OCI-LY3 (cell line): ENCODE measurements at regions not wholly inside any gene's neighbourhood (a gene's known extent, or its start where the extent isn't known, plus 50 kb on each side); places are given as distances from the start of the nearest gene placed in this dataset.

Source experiments
- H2AFZ ChIP-seq: fragments of 200-600, 300-600 bp; shearing (Covaris generic); 2 replicates; pipeline ENCODE4 v1.6.0; 2014; ENCODE audit warnings: antibody characterized with exemption, low read depth, low read length
- H3K27ac ChIP-seq: fragments of 200-600, 300-600 bp; sonication (generic); 2 replicates; pipeline ENCODE4 v1.5.1; 2014; ENCODE audit warnings: mild to moderate bottlenecking, low read length, moderate library complexity, mixed read lengths
- H3K27me3 ChIP-seq: fragments of 200-600, 300-600 bp; sonication (generic); 2 replicates; pipeline ENCODE4 v1.6.1; 2014; ENCODE audit warnings: low read depth, low read length, mixed read lengths
- H3K36me3 ChIP-seq: fragments of 200-600, 300-600 bp; sonication (generic); replicated peaks from 2 replicates; pipeline ENCODE3; 2014; ENCODE audit warnings: low read depth, low read length, mixed read lengths
- H3K4me1 ChIP-seq: fragments of 300-600, 200-600 bp; sonication (generic); 2 replicates; pipeline ENCODE4 v1.6.1; 2014; ENCODE audit warnings: low read length, mixed read lengths
- H3K4me2 ChIP-seq: fragments of 200-600, 300-600 bp; sonication (generic); 2 replicates; pipeline ENCODE4 v1.6.1; 2014; ENCODE audit warnings: low read length, mixed read lengths
- H3K4me3 ChIP-seq: fragments of 300-600, 200-600 bp; sonication (generic); 2 replicates; pipeline ENCODE4 v1.5.1; 2014; ENCODE audit warnings: antibody characterized with exemption, mild to moderate bottlenecking, low read length, moderate library complexity
- H3K79me2 ChIP-seq: fragments of 300-600, 200-600 bp; shearing (Covaris generic); 2 replicates; pipeline ENCODE4 v1.6.1; 2014; ENCODE audit warnings: mild to moderate bottlenecking, low read length, mixed read lengths
- H3K9ac ChIP-seq: fragments of 300-600, 200-600 bp; shearing (Covaris generic); 2 replicates; pipeline ENCODE4 v1.6.0; 2014; ENCODE audit warnings: mild to moderate bottlenecking, low read length, moderate library complexity
- H3K9me3 ChIP-seq: fragments of 200-600, 300-600 bp; shearing (Covaris generic); 2 replicates; pipeline ENCODE4 v1.6.1; 2014; ENCODE audit warnings: low read length, mixed read lengths; ENCODE audit not compliant: insufficient read depth
- H4K20me1 ChIP-seq: fragments of 200-600, 300-600 bp; sonication (generic); 2 replicates; pipeline ENCODE4 v1.6.1; 2016; ENCODE audit warnings: low read length, mixed read lengths; ENCODE audit not compliant: insufficient read depth
- CTCF ChIP-seq: fragments of 200-600, 300-600 bp; sonication (generic); IDR thresholded peaks from 2 replicates; pipeline ENCODE4 v1.5.1; 2014; ENCODE audit warnings: antibody characterized with exemption, low read length, low read depth
- EZH2phosphoT487 ChIP-seq: fragments of 200-600 bp; shearing (Covaris generic); IDR thresholded peaks from 2 replicates; pipeline ENCODE4 v1.6.1; 2018; ENCODE audit warnings: antibody characterized with exemption, mixed run types, low read depth

- Histone ChIP-seq H3K79me2 (no peaks in the 10 kb centered on the region), H2AFZ (no peak overlapping the region), H3K27ac (no peak overlapping the region), H4K20me1 (no peaks in the 10 kb centered on the region), H3K4me2 (no peak overlapping the region), H3K9ac (no peak overlapping the region), H3K4me1 (no peaks in the 10 kb centered on the region), H3K4me3 (no peak overlapping the region), H3K9me3 (no peaks in the 10 kb centered on the region), H3K27me3 (no peaks in the 10 kb centered on the region), H3K36me3 (no peaks in the 10 kb centered on the region)
- TF ChIP-seq CTCF (no peak), EZH2phosphoT487 (no peak)
These were observed 171.4 kb downstream of the KITLG start for GRCh38 chr12:88408823-88409222.

- no peak overlapping the region for H3K4me3 ChIP-seq
- TF ChIP-seq CTCF (no peak), EZH2phosphoT487 (no peak)
These were observed 171.0 kb downstream of the KITLG start for GRCh38 chr12:88409257-88409656.

GRCh38 chr12:88411689-88412088 is 168.6 kb downstream of the KITLG start:
- H3K4me3 ChIP-seq, result no peak overlapping the region
- H3K9ac ChIP-seq, result no peak overlapping the region
- no peak overlapping the region for H2AFZ ChIP-seq
- no peaks in the 10 kb centered on the region for H4K20me1 ChIP-seq
- no peaks in the 10 kb centered on the region for H3K4me1 ChIP-seq
- H3K4me2 ChIP-seq, result no peak overlapping the region
- no peaks in the 10 kb centered on the region for H3K79me2 ChIP-seq
- H3K27me3 ChIP-seq, result no peaks in the 10 kb centered on the region
- H3K36me3 ChIP-seq, result no peaks in the 10 kb centered on the region
- H3K9me3 ChIP-seq, result no peaks in the 10 kb centered on the region
- no peak overlapping the region for H3K27ac ChIP-seq
- TF ChIP-seq EZH2phosphoT487 (no peak), CTCF (no peak)

More at GRCh38 chr12:88409257-88409656, 171.0 kb downstream of the KITLG start:
- H3K9me3 ChIP-seq, result no peaks in the 10 kb centered on the region
- H3K4me2 ChIP-seq, result no peak overlapping the region
- H3K79me2 ChIP-seq, result no peaks in the 10 kb centered on the region
- no peak overlapping the region for H3K9ac ChIP-seq
- H2AFZ ChIP-seq, result no peak overlapping the region
- H4K20me1 ChIP-seq, result no peaks in the 10 kb centered on the region
- H3K36me3 ChIP-seq, result no peaks in the 10 kb centered on the region
- H3K27ac ChIP-seq, result no peak overlapping the region
- no peaks in the 10 kb centered on the region for H3K4me1 ChIP-seq
- no peaks in the 10 kb centered on the region for H3K27me3 ChIP-seq

- Histone ChIP-seq H3K9me3 (no peaks in the 10 kb centered on the region), H3K4me1 (no peaks in the 10 kb centered on the region), H3K27ac (no peak overlapping the region), H3K4me3 (no peak overlapping the region), H3K9ac (no peak overlapping the region), H2AFZ (no peak overlapping the region), H3K27me3 (no peaks in the 10 kb centered on the region), H3K36me3 (no peaks in the 10 kb centered on the region), H3K79me2 (no peaks in the 10 kb centered on the region), H3K4me2 (no peak overlapping the region), H4K20me1 (no peaks in the 10 kb centered on the region)
- TF ChIP-seq CTCF (no peak), EZH2phosphoT487 (no peak)
These were observed 166.6 kb downstream of the KITLG start for GRCh38 chr12:88413646-88414045.
